Ectodermal cell (in vitro differentiated cells): ENCODE measurements at regions not wholly inside any gene's neighbourhood (a gene's known extent, or its start where the extent isn't known, plus 50 kb on each side); places are given as distances from the start of the nearest gene placed in this dataset.

ENCODE experiments used
- H3K27ac ChIP-seq: 2 replicates; pipeline ENCODE4 v1.7.0; 2013; ENCODE audit warnings: mild to moderate bottlenecking, low read depth, low read length; ENCODE audit not compliant: insufficient read depth, poor library complexity, severe bottlenecking
- H3K27me3 ChIP-seq: 2 replicates; pipeline ENCODE4 v1.7.0; 2013; ENCODE audit warnings: mild to moderate bottlenecking, low read length; ENCODE audit not compliant: insufficient read depth, control insufficient read depth, poor library complexity, severe bottlenecking
- H3K36me3 ChIP-seq: one replicate; pipeline ENCODE4 v1.7.0; 2013; ENCODE audit warnings: low read length; ENCODE audit not compliant: control insufficient read depth, insufficient read depth
- H3K4me1 ChIP-seq: one replicate; pipeline ENCODE4 v1.7.0; 2013; ENCODE audit warnings: low read length; ENCODE audit not compliant: control insufficient read depth, insufficient read depth
- H3K4me3 ChIP-seq: 2 replicates; pipeline ENCODE4 v1.7.0; 2013; ENCODE audit warnings: low read depth, low read length, control low read depth; ENCODE audit not compliant: insufficient read depth
- H3K9me3 ChIP-seq: 2 replicates; pipeline ENCODE4 v1.7.0; 2013; ENCODE audit warnings: mild to moderate bottlenecking, low read length, moderate library complexity; ENCODE audit not compliant: control insufficient read depth
- WGBS, 2 experiments: methylation state at CpG; one replicate each; pipeline ENCODE4 v1.1.7; 2013; ENCODE audit warnings: missing lambda C conversion rate in 2 of 2; 5-methylcytosine and 5-hydroxymethylcytosine counted together

DNA sequence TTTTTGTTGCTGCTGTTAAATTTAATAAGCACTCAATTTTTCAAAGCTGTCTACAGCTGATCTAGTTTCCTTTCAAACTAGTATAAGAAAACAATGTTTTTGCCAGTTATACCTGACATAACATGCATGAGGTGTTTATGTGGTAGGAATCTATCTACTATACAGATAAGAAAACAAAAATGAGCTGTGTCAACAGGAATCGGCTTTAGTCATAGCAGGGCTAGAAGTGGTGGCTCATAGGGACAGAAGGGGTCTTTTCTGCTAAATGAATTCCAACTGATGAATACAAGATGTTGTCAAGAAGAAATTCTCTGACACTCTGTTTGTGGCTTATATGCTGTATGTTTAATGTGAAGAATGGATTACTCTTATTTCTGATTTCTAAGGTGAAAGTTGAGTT is 55.7 kb upstream of the CLNK start:
- 89 to 100% methylated on average over 1 of the region's 1 CpG for WGBS, 2 experiments
- Histone ChIP-seq H3K36me3 (no peaks in the 10 kb centered on the region), H3K4me1 (no peaks in the 10 kb centered on the region), H3K9me3 (no peaks in the 10 kb centered on the region), H3K4me3 (no peak overlapping the region), H3K27ac (no peak overlapping the region), H3K27me3 (no peaks in the 10 kb centered on the region)

DNA sequence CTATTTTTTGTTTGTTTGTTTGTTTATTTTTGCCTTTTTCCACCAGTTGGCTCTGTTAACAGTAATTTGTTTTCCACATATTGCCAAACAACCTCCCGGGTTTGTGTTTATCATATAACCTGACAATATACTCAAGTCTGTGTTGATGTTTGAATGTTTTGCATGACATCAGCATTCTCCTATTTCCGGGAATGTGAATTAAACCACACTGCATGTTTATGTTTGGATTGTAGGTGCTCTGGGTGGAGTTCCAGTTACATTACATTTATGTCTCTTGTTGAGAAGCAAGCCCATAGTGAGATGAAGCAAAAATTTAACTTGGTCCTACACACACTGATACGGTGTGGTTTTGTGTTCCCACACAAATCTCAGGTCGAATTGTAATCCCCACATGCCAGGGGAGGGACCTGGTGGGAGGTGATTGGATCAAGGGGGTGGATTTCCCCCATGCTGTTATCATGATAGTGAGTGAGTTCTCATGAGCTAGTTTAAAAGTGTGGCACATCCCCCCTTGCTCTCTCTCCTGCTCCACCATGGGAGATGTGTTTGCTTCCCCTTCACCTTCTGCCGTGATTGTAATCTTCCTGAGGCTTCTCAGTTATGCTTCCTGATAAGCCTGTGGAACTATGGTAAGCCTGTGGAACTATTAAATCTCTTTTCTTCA is 54.4 kb upstream of the CLNK start:
- Histone ChIP-seq H3K9me3 (no peaks in the 10 kb centered on the region), H3K4me1 (no peaks in the 10 kb centered on the region), H3K27me3 (no peaks in the 10 kb centered on the region), H3K36me3 (no peaks in the 10 kb centered on the region), H3K27ac (no peak overlapping the region), H3K4me3 (no peak overlapping the region)
- WGBS, 2 experiments: 75 to 83% methylated on average over 4 of the region's 5 CpGs

DNA sequence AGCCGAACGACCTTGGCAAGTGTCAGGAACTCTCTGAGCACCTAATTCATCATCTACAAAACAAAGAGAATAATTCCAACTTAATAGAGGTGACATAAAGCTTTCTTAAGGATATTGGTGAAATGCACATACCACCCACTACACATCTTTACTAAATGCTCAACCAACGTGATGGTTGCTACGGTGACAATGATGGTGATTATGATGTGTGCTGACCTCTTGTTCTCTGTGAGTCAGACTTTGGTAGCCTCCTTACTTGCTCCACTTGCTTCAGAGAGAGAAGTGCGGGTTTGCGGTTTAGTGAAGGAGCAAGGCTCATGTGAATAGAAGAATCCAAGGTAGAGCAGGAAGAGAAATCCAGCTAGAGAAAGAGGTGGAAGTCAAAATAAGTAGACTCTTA is 52.8 kb upstream of the CLNK start:
- H3K27ac ChIP-seq: no peak overlapping the region
- WGBS, 2 experiments: 89 to 97% methylated on average over 5 to 6 of the region's 6 CpGs
- no peaks in the 10 kb centered on the region for H3K27me3 ChIP-seq

DNA sequence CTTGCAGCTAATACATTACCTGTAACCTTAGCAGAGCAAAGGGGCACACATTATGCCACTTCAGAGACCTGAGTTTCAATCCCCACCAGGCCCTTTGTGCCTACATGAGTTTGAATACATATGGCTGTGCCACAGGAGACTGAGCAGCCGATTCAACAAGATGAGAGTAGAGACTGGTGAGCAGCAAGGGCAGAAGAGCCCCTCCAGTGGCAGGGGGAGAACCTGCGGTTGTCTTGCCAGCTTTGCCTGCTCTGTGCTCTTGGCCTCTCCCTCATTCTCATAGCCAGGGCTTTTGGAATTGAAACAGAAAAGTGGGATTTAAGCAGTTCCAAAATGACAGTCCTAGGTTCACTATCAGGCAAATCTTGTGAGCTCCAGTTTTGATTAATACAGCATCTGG is 52.3 kb upstream of the CLNK start:
- Histone ChIP-seq H3K27me3 (no peaks in the 10 kb centered on the region), H3K9me3 (no peaks in the 10 kb centered on the region), H3K4me1 (no peaks in the 10 kb centered on the region), H3K36me3 (no peaks in the 10 kb centered on the region), H3K4me3 (no peak overlapping the region), H3K27ac (no peak overlapping the region)
- 91 to 94% methylated on average over 2 of the region's 2 CpGs for WGBS, 2 experiments

More for the DNA sequence above, 52.8 kb upstream of the CLNK start:
- no peaks in the 10 kb centered on the region for H3K4me1 ChIP-seq
- H3K4me3 ChIP-seq: no peak overlapping the region
- H3K9me3 ChIP-seq: no peaks in the 10 kb centered on the region
- no peaks in the 10 kb centered on the region for H3K36me3 ChIP-seq

DNA sequence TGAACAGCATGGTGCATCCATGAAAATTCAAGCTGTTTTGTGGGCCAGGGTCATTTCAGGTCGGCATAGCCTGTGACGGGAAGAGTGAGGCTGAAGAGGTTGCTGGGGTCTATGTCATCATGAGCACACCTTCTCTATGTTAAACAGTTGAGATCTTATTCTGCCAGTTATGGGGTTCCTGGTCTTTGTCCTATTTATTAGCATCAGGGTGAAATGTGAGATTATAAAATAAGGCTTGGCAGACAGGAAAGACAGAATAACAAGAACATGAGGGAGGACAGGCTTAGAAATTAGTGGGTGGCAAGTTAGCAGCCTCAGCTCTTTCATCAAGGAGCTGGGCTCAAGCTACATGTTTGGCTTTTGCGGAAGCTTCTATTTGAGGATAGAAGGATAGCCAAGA is 51.7 kb upstream of the CLNK start:
- H3K27me3 ChIP-seq: no peaks in the 10 kb centered on the region
- no peaks in the 10 kb centered on the region for H3K9me3 ChIP-seq
- 92 to 94% methylated on average over 3 of the region's 3 CpGs for WGBS, 2 experiments
- no peaks in the 10 kb centered on the region for H3K4me1 ChIP-seq
- no peaks in the 10 kb centered on the region for H3K36me3 ChIP-seq
- no peak overlapping the region for H3K4me3 ChIP-seq
- no peak overlapping the region for H3K27ac ChIP-seq

DNA sequence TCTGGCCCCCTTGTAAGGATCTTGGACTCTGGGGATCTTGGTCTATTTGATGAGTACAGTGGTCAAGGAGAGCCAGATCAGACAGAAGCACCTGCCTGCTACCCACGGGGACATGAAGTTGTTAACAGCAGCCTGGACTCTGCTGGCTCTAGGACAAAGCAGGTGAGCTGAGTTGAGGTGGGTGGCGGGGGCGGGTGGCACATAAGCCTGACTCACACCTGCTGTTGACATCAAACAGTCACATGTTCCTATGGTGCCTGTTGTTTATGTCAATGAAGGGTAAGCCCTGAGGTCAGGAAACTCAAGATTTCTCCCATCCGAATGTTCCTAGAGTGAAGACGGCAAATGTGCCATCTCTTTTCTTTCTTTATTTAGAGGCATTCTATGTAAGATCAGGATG is 50.1 kb upstream of the CLNK start:
- Histone ChIP-seq H3K9me3 (no peaks in the 10 kb centered on the region), H3K36me3 (no peaks in the 10 kb centered on the region), H3K27ac (no peak overlapping the region), H3K4me1 (no peaks in the 10 kb centered on the region), H3K4me3 (no peak overlapping the region), H3K27me3 (no peaks in the 10 kb centered on the region)
- WGBS, 2 experiments: 93 to 96% methylated on average over 5 of the region's 5 CpGs
